NB4 (cell line): ENCODE measurements at regions not wholly inside any gene's neighbourhood (a gene's known extent, or its start where the extent isn't known, plus 50 kb on each side); places are given as distances from the start of the nearest gene placed in this dataset.

Experiments
- POLR2A ChIP-seq: IDR thresholded peaks from 2 replicates; pipeline ENCODE4 v1.6.1; 2011; ENCODE audit warnings: mild to moderate bottlenecking; ENCODE audit not compliant: insufficient read length; ENCODE audit errors: extremely low read depth
- TF ChIP-seq, protein P1 (sequence below): IDR thresholded peaks from one replicate; pipeline ENCODE4 v1.5.1; 2012; ENCODE audit warnings: low read depth, low read length
- TF ChIP-seq, protein P2 (sequence below): IDR thresholded peaks from 2 replicates; pipeline ENCODE4 v1.6.1; 2011; ENCODE audit warnings: low read depth, low read length

DNA sequence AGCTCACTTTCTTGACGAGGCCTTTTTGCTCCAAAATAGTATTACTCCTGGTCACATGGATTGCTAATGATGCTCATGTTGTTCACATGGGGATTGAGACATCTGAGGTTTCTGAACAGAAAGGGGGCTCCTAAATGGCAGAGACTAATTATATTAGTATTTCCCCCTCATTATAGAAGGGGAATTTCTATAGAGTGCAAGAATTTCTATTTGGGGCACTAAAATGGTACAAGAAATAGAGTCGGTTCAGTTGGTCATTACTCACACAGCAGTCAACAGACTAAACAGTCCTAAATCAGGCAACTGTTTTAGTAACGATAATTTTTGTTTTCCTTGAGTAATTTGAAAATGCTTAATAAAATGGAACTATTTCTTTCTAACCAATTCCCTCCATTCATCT lies 108.9 kb downstream of the DACT1 start:
- TF ChIP-seq POLR2A, result no peak
- TF ChIP-seq, protein P1, sequence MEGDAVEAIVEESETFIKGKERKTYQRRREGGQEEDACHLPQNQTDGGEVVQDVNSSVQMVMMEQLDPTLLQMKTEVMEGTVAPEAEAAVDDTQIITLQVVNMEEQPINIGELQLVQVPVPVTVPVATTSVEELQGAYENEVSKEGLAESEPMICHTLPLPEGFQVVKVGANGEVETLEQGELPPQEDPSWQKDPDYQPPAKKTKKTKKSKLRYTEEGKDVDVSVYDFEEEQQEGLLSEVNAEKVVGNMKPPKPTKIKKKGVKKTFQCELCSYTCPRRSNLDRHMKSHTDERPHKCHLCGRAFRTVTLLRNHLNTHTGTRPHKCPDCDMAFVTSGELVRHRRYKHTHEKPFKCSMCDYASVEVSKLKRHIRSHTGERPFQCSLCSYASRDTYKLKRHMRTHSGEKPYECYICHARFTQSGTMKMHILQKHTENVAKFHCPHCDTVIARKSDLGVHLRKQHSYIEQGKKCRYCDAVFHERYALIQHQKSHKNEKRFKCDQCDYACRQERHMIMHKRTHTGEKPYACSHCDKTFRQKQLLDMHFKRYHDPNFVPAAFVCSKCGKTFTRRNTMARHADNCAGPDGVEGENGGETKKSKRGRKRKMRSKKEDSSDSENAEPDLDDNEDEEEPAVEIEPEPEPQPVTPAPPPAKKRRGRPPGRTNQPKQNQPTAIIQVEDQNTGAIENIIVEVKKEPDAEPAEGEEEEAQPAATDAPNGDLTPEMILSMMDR, result no peak
- TF ChIP-seq, protein P2, sequence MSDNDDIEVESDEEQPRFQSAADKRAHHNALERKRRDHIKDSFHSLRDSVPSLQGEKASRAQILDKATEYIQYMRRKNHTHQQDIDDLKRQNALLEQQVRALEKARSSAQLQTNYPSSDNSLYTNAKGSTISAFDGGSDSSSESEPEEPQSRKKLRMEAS, result no peak
